HG03025 (cell line): ENCODE measurements at regions not wholly inside any gene's neighbourhood (a gene's known extent, or its start where the extent isn't known, plus 50 kb on each side); places are given as distances from the start of the nearest gene placed in this dataset.

Experiments
- ATAC-seq: cut with Tn5 transposase; IDR thresholded peaks from one replicate; pipeline ENCODE4 v1.9.1; 2021; ENCODE audit warnings: mild to moderate bottlenecking, moderate library complexity; ENCODE audit not compliant: unreplicated experiment, low FRiP score

DNA sequence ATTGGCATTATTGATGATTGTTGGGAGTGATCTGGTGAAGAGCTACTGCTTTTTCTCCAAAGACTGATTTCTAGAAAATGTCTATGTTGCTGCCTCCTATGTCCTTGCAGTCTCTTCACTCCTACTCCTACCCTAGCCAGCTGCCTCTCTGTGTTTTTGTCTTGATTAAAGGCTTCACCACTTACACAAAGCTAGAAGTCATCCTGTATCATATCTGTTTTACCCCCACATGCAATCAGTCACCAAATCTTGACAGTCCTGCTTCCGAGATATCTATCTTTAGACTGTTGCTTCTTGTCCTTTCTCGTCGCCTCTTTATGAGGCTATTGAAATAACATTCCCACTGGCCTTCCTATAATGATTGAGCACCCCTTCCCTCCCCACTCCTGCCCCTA, 84.5 kb upstream of the ITGA4 start:
- ATAC-seq: no peak

- peak; percentile 75 for ATAC-seq
Observed at GRCh38 chr2:181374781-181375675, 82.2 kb upstream of the ITGA4 start.

DNA sequence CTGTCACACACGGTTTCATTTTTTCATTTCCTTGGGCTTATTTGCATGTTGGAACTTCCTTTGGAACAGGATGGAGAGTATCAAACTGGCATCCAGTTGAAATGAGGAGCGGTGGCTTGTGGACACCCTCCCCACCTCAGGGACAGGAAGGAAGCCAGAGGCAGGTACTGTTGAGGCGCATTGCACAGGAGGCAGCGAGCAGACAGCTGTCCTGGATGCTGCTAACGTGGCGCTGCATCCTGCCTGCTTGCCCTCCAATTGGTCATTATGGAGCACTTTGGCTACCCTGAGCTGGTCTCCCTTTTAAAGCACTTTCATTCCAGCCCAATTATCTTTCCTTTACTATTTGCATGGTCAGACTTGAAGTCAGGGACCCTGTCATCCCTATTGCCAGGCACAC, 80.7 kb upstream of the ITGA4 start:
- ATAC-seq: no peak

GRCh38 chr2:181376999-181377398, 80.2 kb upstream of the ITGA4 start:
- no peak for ATAC-seq

GRCh38 chr2:181378491-181378890, 78.7 kb upstream of the ITGA4 start:
- no peak for ATAC-seq

DNA sequence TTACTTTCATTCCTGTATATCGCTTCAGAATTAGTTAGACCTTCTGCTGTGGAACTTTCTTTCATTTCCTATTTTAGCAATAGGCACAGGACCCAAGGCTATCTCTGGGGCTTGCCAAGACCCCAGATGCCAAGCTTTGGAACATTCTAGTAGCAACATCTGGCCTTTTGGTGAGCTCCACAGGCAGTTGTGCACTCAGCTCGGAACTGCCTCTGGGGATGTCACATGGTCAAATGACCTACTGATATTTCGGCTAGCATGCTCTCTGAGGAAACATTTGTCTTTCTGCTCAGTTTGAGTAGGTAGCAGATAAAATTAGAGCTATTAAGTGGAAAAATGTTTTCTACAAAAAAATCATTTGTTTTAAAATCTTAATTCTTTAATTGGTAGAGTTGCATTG, 76.6 kb upstream of the ITGA4 start:
- no peak for ATAC-seq

- no peak for ATAC-seq
Observed at GRCh38 chr2:181384923-181385322, 72.3 kb upstream of the ITGA4 start.

- ATAC-seq: no peak
Observed at GRCh38 chr2:181389524-181389923, 67.7 kb upstream of the ITGA4 start.

GRCh38 chr2:181393472-181393871, 63.7 kb upstream of the ITGA4 start:
- ATAC-seq: no peak

- no peak for ATAC-seq
Observed at GRCh38 chr2:181394741-181395437, 62.3 kb upstream of the ITGA4 start.

DNA sequence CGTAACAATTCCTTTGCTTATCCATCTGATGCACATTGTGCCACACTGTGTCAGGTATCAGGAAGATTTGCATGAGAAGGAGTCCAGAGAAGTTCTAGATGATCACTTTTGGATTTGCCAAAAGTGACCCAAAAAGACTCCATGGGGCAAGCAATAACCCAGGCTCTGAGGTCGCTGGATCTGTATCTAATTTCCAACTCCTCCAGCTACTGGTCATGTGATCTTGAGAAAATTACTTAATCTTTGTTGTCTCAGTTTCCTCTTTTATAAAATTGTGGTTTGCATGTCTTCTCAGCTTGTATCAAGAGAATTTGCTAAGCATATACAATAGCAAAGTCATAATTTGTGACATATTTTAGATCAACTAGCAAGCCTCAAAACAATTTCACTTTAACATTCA, 61.3 kb upstream of the ITGA4 start:
- no peak for ATAC-seq

DNA sequence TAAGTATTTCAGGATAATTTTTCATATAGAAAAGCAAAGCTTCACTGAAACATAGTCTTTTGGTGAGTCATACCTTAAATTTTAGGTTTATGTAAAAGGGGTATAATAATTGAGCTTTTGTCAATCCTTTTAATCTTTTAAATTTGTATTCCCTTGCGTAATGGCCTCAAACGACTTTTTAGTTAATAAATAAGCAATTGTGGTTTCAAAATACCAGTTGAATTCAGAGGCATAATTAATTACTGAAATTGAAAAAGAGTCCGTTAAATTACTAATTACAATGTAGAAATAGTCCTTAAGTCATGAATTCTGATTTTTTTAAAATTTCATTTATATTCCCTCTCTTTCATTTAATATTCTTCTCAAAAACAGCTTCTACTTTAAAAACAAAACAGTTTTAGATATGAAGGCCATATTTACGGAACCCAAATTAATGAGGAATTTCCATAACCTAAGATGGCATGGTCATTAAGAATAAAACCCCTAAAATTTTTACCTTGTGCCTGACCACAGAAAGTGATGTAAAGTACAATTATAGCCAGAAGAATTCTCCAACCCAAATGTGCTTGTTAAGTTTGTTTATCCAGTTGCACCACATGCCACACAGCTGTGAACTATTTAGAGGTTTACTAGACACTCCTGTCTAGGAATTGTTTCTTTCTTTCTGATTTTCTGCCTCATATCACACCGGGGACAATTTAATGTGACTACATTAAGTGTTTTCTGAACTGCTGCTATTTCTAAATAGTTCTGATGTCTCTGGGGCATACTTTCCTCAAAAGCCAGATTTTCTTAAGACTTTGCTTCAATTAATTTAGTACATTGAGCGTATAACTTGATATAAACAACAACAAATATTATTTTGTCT, 60.7 kb upstream of the ITGA4 start:
- ATAC-seq: no peak

DNA sequence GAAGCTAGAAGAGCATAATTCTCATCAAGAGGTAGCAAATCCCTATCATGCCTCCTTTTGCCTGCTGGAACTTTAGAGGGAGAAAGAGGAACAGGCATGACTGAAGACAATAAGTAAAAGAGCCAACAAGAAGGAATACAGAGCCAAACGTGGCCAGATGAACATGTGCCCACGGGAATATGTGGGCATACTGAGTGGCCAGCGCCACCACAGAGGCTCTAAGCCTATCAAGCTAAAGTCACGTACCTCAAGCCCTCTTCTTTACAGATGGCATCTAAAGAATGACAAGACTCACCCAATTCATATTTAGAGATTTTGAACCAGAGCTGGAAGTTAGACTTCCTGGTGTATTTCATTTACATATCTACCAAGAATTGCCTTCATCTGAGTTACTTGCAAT, 59.9 kb upstream of the ITGA4 start:
- no peak for ATAC-seq

DNA sequence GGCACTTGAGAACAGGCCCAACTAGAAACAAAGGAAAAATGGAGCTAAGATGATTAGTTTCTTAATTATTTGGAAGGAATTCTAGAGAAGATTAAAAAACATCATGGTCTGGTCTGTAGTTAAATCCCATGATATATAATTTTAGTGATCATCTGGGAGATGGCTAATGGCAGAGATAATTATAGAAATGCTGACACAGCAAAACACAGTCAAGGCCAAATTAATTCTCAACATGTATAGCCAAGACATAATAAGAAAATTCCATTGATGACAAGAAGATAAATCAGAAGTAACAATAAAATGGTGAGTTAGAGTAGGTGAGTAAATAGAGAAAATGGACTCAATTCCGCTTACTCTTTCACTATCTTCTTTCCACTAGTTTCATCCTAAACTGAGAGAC, 59.2 kb upstream of the ITGA4 start:
- no peak for ATAC-seq

DNA sequence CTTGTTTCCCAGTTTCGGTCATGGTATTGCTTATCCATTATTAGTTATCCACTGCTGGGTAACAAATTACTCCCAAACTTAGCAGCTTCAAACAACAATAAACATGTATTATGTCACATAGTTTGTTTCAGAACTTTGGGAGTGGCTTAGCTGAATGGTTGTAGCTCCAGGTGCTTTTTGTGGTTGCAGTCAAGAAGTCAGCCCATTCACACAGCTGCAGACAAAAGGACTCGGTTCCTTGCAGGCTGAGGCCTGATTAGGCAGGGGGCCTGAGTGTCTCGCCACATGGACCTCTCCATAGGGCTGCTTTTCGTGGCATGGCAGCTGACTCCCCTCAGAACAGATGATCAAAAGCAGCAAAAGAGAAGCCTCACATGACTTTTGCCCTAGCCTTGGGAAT, 58.2 kb upstream of the ITGA4 start:
- ATAC-seq: peak; percentile 59

DNA sequence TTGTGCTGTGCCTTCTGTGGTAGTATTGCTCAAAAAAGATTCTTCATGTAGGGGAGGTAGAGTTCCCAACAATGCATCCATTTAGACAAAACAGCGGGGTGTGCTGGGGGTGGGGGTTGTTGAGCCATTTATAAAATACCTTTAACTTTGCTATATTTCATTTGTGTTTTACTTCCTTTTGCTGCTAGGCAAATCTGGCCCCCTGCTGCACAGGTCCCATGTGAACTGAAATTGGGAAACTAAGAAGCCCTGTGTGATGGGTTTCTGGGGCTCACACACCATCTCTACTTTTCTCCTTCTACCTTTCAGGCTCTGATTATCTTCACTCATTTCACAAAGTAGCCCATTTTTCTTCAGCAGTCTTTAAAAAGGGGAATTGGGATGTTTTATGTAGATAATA, 52.7 kb upstream of the ITGA4 start:
- ATAC-seq: no peak

GRCh38 chr2:181407171-181407570, 50.0 kb upstream of the ITGA4 start:
- ATAC-seq: no peak
